VCaP (cell line): ENCODE measurements at regions not wholly inside any gene's neighbourhood (a gene's known extent, or its start where the extent isn't known, plus 50 kb on each side); places are given as distances from the start of the nearest gene placed in this dataset.
"Not testable (repeated sequence)": the region's sequence is repeated elsewhere in the genome, so short reads cannot be mapped to it uniquely, and the experiment has no call there.

Experiments used
- H3K27ac ChIP-seq: fragments of 450-650 bp; 2 replicates; pipeline ENCODE4 v1.5.1; 2017
- CTCF ChIP-seq: fragments of 450-650 bp; conservative IDR thresholded peaks from 2 replicates; pipeline ENCODE4 v1.5.1; 2017; ENCODE audit warnings: mild to moderate bottlenecking, moderate library complexity

- no peak overlapping the region for H3K27ac ChIP-seq
- no peak for TF ChIP-seq CTCF
Observed at GRCh38 chrX:40947276-40947675, 138.0 kb upstream of the USP9X start.

- no peak overlapping the region for H3K27ac ChIP-seq
- TF ChIP-seq CTCF = no peak
Observed at GRCh38 chrX:40949071-40949470, 136.2 kb upstream of the USP9X start.

GRCh38 chrX:40950546-40950945, 134.7 kb upstream of the USP9X start:
- no peak for TF ChIP-seq CTCF
- H3K27ac ChIP-seq = no peak overlapping the region

GRCh38 chrX:40951407-40951806, 133.8 kb upstream of the USP9X start:
- H3K27ac ChIP-seq = not testable (repeated sequence)

GRCh38 chrX:40952855-40953254, 132.4 kb upstream of the USP9X start:
- no peak overlapping the region for H3K27ac ChIP-seq
- TF ChIP-seq CTCF = no peak

- no peak for TF ChIP-seq CTCF
- H3K27ac ChIP-seq = no peak overlapping the region
Observed at GRCh38 chrX:40953369-40953768, 131.9 kb upstream of the USP9X start.

GRCh38 chrX:40960041-40960440, 125.2 kb upstream of the USP9X start:
- no peak for TF ChIP-seq CTCF
- no peak overlapping the region for H3K27ac ChIP-seq

GRCh38 chrX:40962793-40963407, 122.3 kb upstream of the USP9X start:
- no peak for TF ChIP-seq CTCF
- no peak overlapping the region for H3K27ac ChIP-seq
